HL-60 (cell line): ENCODE measurements at regions not wholly inside any gene's neighbourhood (a gene's known extent, or its start where the extent isn't known, plus 50 kb on each side); places are given as distances from the start of the nearest gene placed in this dataset.

Experiments
- CTCF ChIP-seq: IDR thresholded peaks from one replicate; pipeline ENCODE4 v1.5.1; 2011; ENCODE audit warnings: low read length, control low read depth, inconsistent platforms; ENCODE audit not compliant: insufficient read depth
- POLR2AphosphoS5 ChIP-seq: IDR thresholded peaks from 2 replicates; pipeline ENCODE4 v1.6.1; 2012; ENCODE audit warnings: low read depth

GRCh38 chr1:222079566-222079965 lies 337.7 kb upstream of the DUSP10 start:
- no peak for TF ChIP-seq CTCF
- no peak for TF ChIP-seq POLR2AphosphoS5
